Fibroblast of lung (primary cell): ENCODE measurements at regions not wholly inside any gene's neighbourhood (a gene's known extent, or its start where the extent isn't known, plus 50 kb on each side); places are given as distances from the start of the nearest gene placed in this dataset.

ENCODE experiments used
- DNase-seq, 2 donors: peaks; one replicate each; pipeline versions ENCODE4 v3.0.0 to v3.0.0-alpha.2; 2010; ENCODE audit warnings: low read depth in 2 of 2
- H2AFZ ChIP-seq: 2 replicates; pipeline ENCODE4 v1.5.1; 2012; ENCODE audit warnings: low read length, control low read depth, inconsistent platforms
- H3K27ac ChIP-seq: 2 replicates; pipeline ENCODE4 v1.5.1; 2011; ENCODE audit warnings: low read length, control low read depth; ENCODE audit not compliant: insufficient read depth
- H3K27me3 ChIP-seq: 2 replicates; pipeline ENCODE4 v1.5.1; 2011; ENCODE audit warnings: mild to moderate bottlenecking, low read length; ENCODE audit not compliant: control insufficient read depth, insufficient read depth
- H3K36me3 ChIP-seq: 2 replicates; pipeline ENCODE4 v1.5.1; 2011; ENCODE audit warnings: low read length; ENCODE audit not compliant: control insufficient read depth, insufficient read depth
- H3K4me1 ChIP-seq: 2 replicates; pipeline ENCODE4 v1.5.1; 2011; ENCODE audit warnings: low read length; ENCODE audit not compliant: control insufficient read depth, insufficient read depth; ENCODE audit errors: extremely low read depth
- H3K4me2 ChIP-seq: 2 replicates; pipeline ENCODE4 v1.5.1; 2011; ENCODE audit warnings: low read length, control low read depth; ENCODE audit not compliant: insufficient read depth; ENCODE audit errors: extremely low read depth
- H3K4me3 ChIP-seq, 4 experiments: fragments of 200-600 bp in 1 of 4; sonication (generic) in 1 of 4; replicated peaks in 1 of 4; 2 replicates each; pipeline ENCODE4 v1.5.1; 2011 to 2016; ENCODE audit warnings: low read length in 4 of 4, low read depth in 3 of 4, mild to moderate bottlenecking in 3 of 4, control low read depth in 2 of 4, inconsistent platforms in 1 of 4, mixed read lengths in 1 of 4; ENCODE audit not compliant: insufficient read depth in 1 of 4; ENCODE audit errors: control extremely low read depth in 1 of 4
- H3K79me2 ChIP-seq: 2 replicates; pipeline ENCODE4 v1.5.1; 2012; ENCODE audit warnings: mild to moderate bottlenecking, low read length, inconsistent platforms; ENCODE audit not compliant: control insufficient read depth, insufficient read depth
- H3K9ac ChIP-seq: 2 replicates; pipeline ENCODE4 v1.5.1; 2011; ENCODE audit warnings: mild to moderate bottlenecking, low read length, control low read depth; ENCODE audit not compliant: insufficient read depth
- H3K9me3 ChIP-seq: 2 replicates; pipeline ENCODE4 v1.5.1; 2012; ENCODE audit warnings: low read depth, low read length; ENCODE audit not compliant: control insufficient read depth, insufficient read depth
- H4K20me1 ChIP-seq: 2 replicates; pipeline ENCODE4 v1.5.1; 2011; ENCODE audit warnings: low read length; ENCODE audit not compliant: control insufficient read depth, insufficient read depth; ENCODE audit errors: extremely low read depth
- EZH2 ChIP-seq: IDR thresholded peaks from 2 replicates; pipeline ENCODE4 v1.5.1; 2012; ENCODE audit warnings: low read length, control low read depth, mild to moderate bottlenecking; ENCODE audit errors: missing control alignments
- TF ChIP-seq, protein P1 (sequence below), 2 donors: IDR thresholded peaks in 1 of 2; conservative IDR thresholded peaks in 1 of 2; 1 replicate in 1 of 2; 2 replicates in 1 of 2; pipeline ENCODE4 v1.5.1; 2011 to 2012; ENCODE audit warnings: low read length in 2 of 2, control low read depth in 1 of 2, inconsistent platforms in 1 of 2, low read depth in 1 of 2, mild to moderate bottlenecking in 1 of 2

DNA sequence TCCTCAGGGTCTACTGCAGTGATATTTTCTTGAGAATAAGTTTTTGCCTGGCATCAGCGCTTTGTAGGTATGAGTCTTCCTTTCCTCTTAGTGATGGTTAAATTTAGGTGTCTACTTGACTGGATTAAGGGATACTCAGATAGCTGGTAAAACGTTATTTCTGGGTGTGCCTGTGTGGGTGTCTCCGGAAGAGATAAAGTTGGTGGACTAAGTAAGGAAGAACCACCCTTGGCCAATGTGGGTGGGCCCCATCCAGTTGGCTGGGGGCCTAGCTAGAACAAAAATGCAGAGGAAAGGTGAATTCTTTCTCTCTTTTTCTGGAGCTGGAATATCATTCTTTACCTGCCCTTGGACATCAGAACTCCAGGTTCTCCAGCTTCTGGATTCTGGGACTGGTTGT, 138.8 kb downstream of the ADCYAP1R1 start:
- no peak overlapping the region for H2AFZ ChIP-seq
- no peak overlapping the region for H3K27ac ChIP-seq
- H3K4me2 ChIP-seq = no peak overlapping the region
- no peak for DNase-seq
- H3K9ac ChIP-seq = no peak overlapping the region
- TF ChIP-seq EZH2 = no peak
- H3K79me2 ChIP-seq = no peaks in the 10 kb centered on the region
- H3K36me3 ChIP-seq = no peaks in the 10 kb centered on the region
- no peaks in the 10 kb centered on the region for H3K27me3 ChIP-seq
- H4K20me1 ChIP-seq = no peaks in the 10 kb centered on the region
- no peaks in the 10 kb centered on the region for H3K4me1 ChIP-seq
- no peak overlapping the region for H3K4me3 ChIP-seq
- H3K9me3 ChIP-seq = no peaks in the 10 kb centered on the region

DNA sequence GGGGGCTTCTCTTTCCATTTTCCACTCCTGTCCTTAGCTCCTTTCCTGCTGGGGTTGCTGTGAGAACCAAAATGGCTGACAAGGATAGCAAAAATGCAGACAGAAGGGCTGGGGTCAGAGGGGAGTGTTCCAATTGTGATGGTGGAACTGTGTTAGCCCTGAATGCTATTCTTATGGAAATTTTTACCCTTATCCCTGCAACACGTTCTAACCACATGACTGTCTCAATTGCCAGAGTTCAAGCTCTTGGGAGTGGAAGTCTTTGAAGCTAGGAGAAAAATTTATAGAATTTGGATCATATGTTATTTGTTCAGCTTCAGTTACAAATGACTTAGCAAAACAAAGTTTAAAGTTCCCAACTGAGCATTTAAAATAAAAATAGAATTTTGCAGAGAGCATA, 134.1 kb downstream of the ADCYAP1R1 start:
- H3K9me3 ChIP-seq = no peaks in the 10 kb centered on the region

DNA sequence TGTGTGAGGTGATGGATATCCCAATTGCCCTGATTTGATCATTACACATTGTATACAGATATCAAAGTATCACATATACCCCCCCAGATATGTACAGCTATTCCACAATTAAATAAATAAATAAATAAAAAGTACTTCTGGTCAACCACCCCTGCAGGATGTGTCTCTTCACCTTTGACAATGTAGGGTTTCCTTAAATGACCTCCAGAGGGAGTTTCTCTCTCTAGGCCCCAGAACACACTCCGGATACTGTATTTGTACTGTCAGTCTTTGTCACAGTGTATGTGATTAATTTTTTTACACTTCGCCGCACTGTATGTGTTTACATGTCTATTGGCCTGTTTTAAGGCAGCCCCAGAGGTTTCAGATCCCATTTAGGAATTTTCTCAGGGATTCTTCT, 123.6 kb downstream of the ADCYAP1R1 start:
- Histone ChIP-seq H3K27ac (no peak overlapping the region), H3K9ac (no peak overlapping the region), H3K36me3 (no peaks in the 10 kb centered on the region), H3K4me2 (no peak overlapping the region), H3K4me3 (no peak overlapping the region), H3K4me1 (no peaks in the 10 kb centered on the region), H2AFZ (no peak overlapping the region), H3K79me2 (no peaks in the 10 kb centered on the region), H3K9me3 (no peaks in the 10 kb centered on the region), H4K20me1 (no peaks in the 10 kb centered on the region), H3K27me3 (no peaks in the 10 kb centered on the region)
- no peak for DNase-seq
- TF ChIP-seq, protein P1, sequence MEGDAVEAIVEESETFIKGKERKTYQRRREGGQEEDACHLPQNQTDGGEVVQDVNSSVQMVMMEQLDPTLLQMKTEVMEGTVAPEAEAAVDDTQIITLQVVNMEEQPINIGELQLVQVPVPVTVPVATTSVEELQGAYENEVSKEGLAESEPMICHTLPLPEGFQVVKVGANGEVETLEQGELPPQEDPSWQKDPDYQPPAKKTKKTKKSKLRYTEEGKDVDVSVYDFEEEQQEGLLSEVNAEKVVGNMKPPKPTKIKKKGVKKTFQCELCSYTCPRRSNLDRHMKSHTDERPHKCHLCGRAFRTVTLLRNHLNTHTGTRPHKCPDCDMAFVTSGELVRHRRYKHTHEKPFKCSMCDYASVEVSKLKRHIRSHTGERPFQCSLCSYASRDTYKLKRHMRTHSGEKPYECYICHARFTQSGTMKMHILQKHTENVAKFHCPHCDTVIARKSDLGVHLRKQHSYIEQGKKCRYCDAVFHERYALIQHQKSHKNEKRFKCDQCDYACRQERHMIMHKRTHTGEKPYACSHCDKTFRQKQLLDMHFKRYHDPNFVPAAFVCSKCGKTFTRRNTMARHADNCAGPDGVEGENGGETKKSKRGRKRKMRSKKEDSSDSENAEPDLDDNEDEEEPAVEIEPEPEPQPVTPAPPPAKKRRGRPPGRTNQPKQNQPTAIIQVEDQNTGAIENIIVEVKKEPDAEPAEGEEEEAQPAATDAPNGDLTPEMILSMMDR (conservative IDR thresholded peaks at IDR 0.05 in 1 of 2, IDR thresholded peaks at IDR 0.05 in 1 of 2; ENCODE audit: low read depth in 1 of 2, low read length in 2 of 2) = no peak
- TF ChIP-seq EZH2 = no peak

More for the DNA sequence above, 134.1 kb downstream of the ADCYAP1R1 start:
- no peak overlapping the region for H3K4me2 ChIP-seq
- no peaks in the 10 kb centered on the region for H3K36me3 ChIP-seq
- H4K20me1 ChIP-seq = no peaks in the 10 kb centered on the region
- no peak overlapping the region for H3K27ac ChIP-seq
- no peak overlapping the region for H2AFZ ChIP-seq
- no peaks in the 10 kb centered on the region for H3K27me3 ChIP-seq
- DNase-seq = no peak
- no peaks in the 10 kb centered on the region for H3K79me2 ChIP-seq
- TF ChIP-seq, protein P1 (conservative IDR thresholded peaks at IDR 0.05 in 1 of 2, IDR thresholded peaks at IDR 0.05 in 1 of 2; ENCODE audit: low read depth in 1 of 2, low read length in 2 of 2) = no peak
- no peak for TF ChIP-seq EZH2
- H3K4me3 ChIP-seq = no peak overlapping the region
- H3K9ac ChIP-seq = no peak overlapping the region
- H3K4me1 ChIP-seq = no peaks in the 10 kb centered on the region
